Liver (tissue), 8 donors: ENCODE measurements at regions not wholly inside any gene's neighbourhood (a gene's known extent, or its start where the extent isn't known, plus 50 kb on each side); places are given as distances from the start of the nearest gene placed in this dataset.

Experiments used
- DNase-seq: peaks from one replicate; pipeline ENCODE4 v3.0.0-alpha.2; 2017; ENCODE audit warnings: low spot score
- H3K27ac ChIP-seq, 2 donors: one replicate each; pipeline ENCODE4 v1.7.0; 2013; ENCODE audit warnings: inconsistent platforms in 2 of 2, low read length in 2 of 2, control low read depth in 1 of 2, low read depth in 1 of 2, mild to moderate bottlenecking in 1 of 2
- H3K27me3 ChIP-seq, 4 donors: one replicate each; pipeline versions ENCODE4 v1.6.1 to v1.7.0; 2013; ENCODE audit warnings: low read length in 3 of 4, inconsistent platforms in 1 of 4, mild to moderate bottlenecking in 1 of 4, moderate library complexity in 1 of 4; ENCODE audit not compliant: control insufficient read depth in 4 of 4, insufficient read depth in 4 of 4
- H3K36me3 ChIP-seq, 4 donors: one replicate each; pipeline versions ENCODE4 v1.6.1 to v1.7.0; 2013; ENCODE audit warnings: low read length in 3 of 4, mild to moderate bottlenecking in 3 of 4, low read depth in 1 of 4, moderate library complexity in 1 of 4; ENCODE audit not compliant: control insufficient read depth in 4 of 4, insufficient read depth in 3 of 4
- H3K4me1 ChIP-seq, 4 donors: one replicate each; pipeline versions ENCODE4 v1.6.1 to v1.7.0; 2013; ENCODE audit warnings: low read length in 3 of 4, mild to moderate bottlenecking in 3 of 4, moderate library complexity in 1 of 4; ENCODE audit not compliant: control insufficient read depth in 4 of 4, insufficient read depth in 4 of 4
- H3K4me3 ChIP-seq, 3 donors: one replicate each; pipeline versions ENCODE4 v1.6.1 to v1.7.0; 2013; ENCODE audit warnings: low read length in 3 of 3, control low read depth in 1 of 3, low read depth in 1 of 3, mild to moderate bottlenecking in 1 of 3
- H3K9ac ChIP-seq, 2 donors: one replicate each; pipeline ENCODE4 v1.7.0; 2013; ENCODE audit warnings: low read length in 2 of 2, mild to moderate bottlenecking in 2 of 2, moderate library complexity in 2 of 2, control low read depth in 1 of 2, low read depth in 1 of 2
- H3K9me3 ChIP-seq, 4 donors: one replicate each; pipeline versions ENCODE4 v1.6.1 to v1.7.0; 2013; ENCODE audit warnings: low read length in 3 of 4; ENCODE audit not compliant: control insufficient read depth in 4 of 4
- CTCF ChIP-seq: fragments of 150-350 bp; IDR thresholded peaks from 2 replicates; pipeline ENCODE4 v1.5.1; 2017; ENCODE audit warnings: improper control_type of control experiment, low read depth, low read length; ENCODE audit not compliant: missing input control
- EGR1 ChIP-seq, 2 donors: IDR thresholded peaks; 2 replicates each; pipeline ENCODE4 v1.6.1; 2016 to 2018; ENCODE audit warnings: antibody characterized with exemption in 2 of 2, low read depth in 2 of 2
- FOXA1 ChIP-seq: IDR thresholded peaks from 2 replicates; pipeline ENCODE4 v1.6.1; 2016; ENCODE audit warnings: antibody characterized with exemption
- FOXA2 ChIP-seq: IDR thresholded peaks from 2 replicates; pipeline ENCODE4 v1.6.1; 2016; ENCODE audit warnings: antibody characterized with exemption
- GABPA ChIP-seq, 2 donors: IDR thresholded peaks in 1 of 2; conservative IDR thresholded peaks in 1 of 2; 2 replicates each; pipeline ENCODE4 v1.6.1; 2016; ENCODE audit warnings: antibody characterized with exemption in 2 of 2, mild to moderate bottlenecking in 1 of 2, moderate library complexity in 1 of 2
- HNF4A ChIP-seq, 2 donors: conservative IDR thresholded peaks; 2 replicates each; pipeline ENCODE4 v1.6.1; 2016; ENCODE audit warnings: antibody characterized with exemption in 2 of 2, mild to moderate bottlenecking in 2 of 2
- HNF4G ChIP-seq: IDR thresholded peaks from 2 replicates; pipeline ENCODE4 v1.6.1; 2016; ENCODE audit warnings: antibody characterized with exemption
- JUND ChIP-seq, 2 donors: IDR thresholded peaks; 2 replicates each; pipeline ENCODE4 v1.6.1; 2016; ENCODE audit warnings: antibody characterized with exemption in 2 of 2
- MAX ChIP-seq: IDR thresholded peaks from 2 replicates; pipeline ENCODE4 v1.6.1; 2016; ENCODE audit warnings: antibody characterized with exemption
- NR2F2 ChIP-seq: IDR thresholded peaks from 2 replicates; pipeline ENCODE4 v1.6.1; 2016; ENCODE audit warnings: antibody characterized with exemption
- REST ChIP-seq: IDR thresholded peaks from 2 replicates; pipeline ENCODE4 v1.6.1; 2016; ENCODE audit warnings: antibody characterized with exemption, mild to moderate bottlenecking
- RXRA ChIP-seq, 2 donors: IDR thresholded peaks; 2 replicates each; pipeline ENCODE4 v1.6.1; 2017 to 2018; ENCODE audit warnings: antibody characterized with exemption in 2 of 2, mild to moderate bottlenecking in 1 of 2
- SP1 ChIP-seq: IDR thresholded peaks from 2 replicates; pipeline ENCODE4 v1.6.1; 2018; ENCODE audit warnings: antibody characterized with exemption, mild to moderate bottlenecking
- TAF1 ChIP-seq: conservative IDR thresholded peaks from 2 replicates; pipeline ENCODE4 v1.6.1; 2016; ENCODE audit warnings: antibody characterized with exemption, mild to moderate bottlenecking
- YY1 ChIP-seq: IDR thresholded peaks from 2 replicates; pipeline ENCODE4 v1.6.1; 2016; ENCODE audit warnings: antibody characterized with exemption, mild to moderate bottlenecking
- ZBTB33 ChIP-seq: IDR thresholded peaks from 2 replicates; pipeline ENCODE4 v1.6.1; 2016; ENCODE audit warnings: antibody characterized with exemption
- WGBS: extraction: QIAGEN DNeasy Blood & Tissue Kit; methylation state at CpG from one replicate; pipeline ENCODE4 v1.1.7; 2013; 5-methylcytosine and 5-hydroxymethylcytosine counted together
- donor health status: healthy.
- donor health status: healthy.
- donor health status: healthy.
- donor health status: healthy.
- donor health status: healthy.

GRCh38 chr14:38038986-38039385, 168.7 kb upstream of the SSTR1 start (continued):
- TF ChIP-seq REST (no peak), EGR1 (IDR thresholded peaks at IDR 0.05; ENCODE audit: low read depth in 2 of 2) (no peak), TAF1 (no peak), NR2F2 (no peak), SP1 (no peak), RXRA (IDR thresholded peaks at IDR 0.05) (no peak), JUND (IDR thresholded peaks at IDR 0.05) (no peak), MAX (no peak), FOXA2 (no peak), HNF4A (conservative IDR thresholded peaks at IDR 0.05) (no peak), FOXA1 (no peak)

- TF ChIP-seq REST, result no peak
- no peak for TF ChIP-seq HNF4G
- no peak for TF ChIP-seq YY1
- TF ChIP-seq GABPA (IDR thresholded peaks at IDR 0.05 in 1 of 2, conservative IDR thresholded peaks at IDR 0.05 in 1 of 2), result no peak
- no peak for TF ChIP-seq HNF4A (conservative IDR thresholded peaks at IDR 0.05)
- Histone ChIP-seq H3K9ac (no peak overlapping the region), H3K4me1 (no peaks in the 10 kb centered on the region), H3K27me3 (no peaks in the 10 kb centered on the region), H3K36me3 (no peaks in the 10 kb centered on the region), H3K27ac (no peak overlapping the region), H3K9me3 (no peaks in the 10 kb centered on the region), H3K4me3 (no peak overlapping the region)
- WGBS, result 47% methylated on average over 2 of the region's 2 CpGs
- DNase-seq, result no peak
These were observed 168.2 kb upstream of the SSTR1 start for GRCh38 chr14:38039496-38039895.

- no peaks in the 10 kb centered on the region for H3K4me1 ChIP-seq
- no peak for DNase-seq
- no peaks in the 10 kb centered on the region for H3K27me3 ChIP-seq
- no peak overlapping the region for H3K4me3 ChIP-seq
- no peaks in the 10 kb centered on the region for H3K9me3 ChIP-seq
- no peak overlapping the region for H3K27ac ChIP-seq
- H3K36me3 ChIP-seq, result no peaks in the 10 kb centered on the region
- no peak overlapping the region for H3K9ac ChIP-seq
- 83% methylated on average over 1 of the region's 1 CpG for WGBS
- no peak for TF ChIP-seq ZBTB33
- no peak for TF ChIP-seq FOXA2
- TF ChIP-seq JUND (IDR thresholded peaks at IDR 0.05), result no peak
- no peak for TF ChIP-seq SP1
- TF ChIP-seq CTCF, result no peak
- TF ChIP-seq FOXA1, result no peak
- TF ChIP-seq EGR1 (IDR thresholded peaks at IDR 0.05; ENCODE audit: low read depth in 2 of 2), result no peak
- TF ChIP-seq REST, result no peak
- no peak for TF ChIP-seq YY1
These were observed 167.3 kb upstream of the SSTR1 start for GRCh38 chr14:38040411-38040810.
